GM12878 (cell line): ENCODE measurements at regions not wholly inside any gene's neighbourhood (a gene's known extent, or its start where the extent isn't known, plus 50 kb on each side); places are given as distances from the start of the nearest gene placed in this dataset.

Experiments
- ATAC-seq: fragments of 200-7000 bp; cut with Tn5 transposase; 3 replicates; pipeline ENCODE4 v1.9.1; 2020; ENCODE audit warnings: mild to moderate bottlenecking, moderate library complexity
- BruUV-seq: library from RNA; stranded (reverse); fragments of 400-500 nt; replicated peaks from 2 replicates; lab custom pipeline; 2021; lab: Mats Ljungman, UMichigan
- CTCF ChIA-PET: fragments of 300-600 bp; sonication (Branson Sonifier 250); formaldehyde crosslinking; extraction: SDS; loops from one replicate; lab custom pipeline; 2021; ENCODE audit warnings: inconsistent platforms; lab: Yijun Ruan, JAX
- POLR2A ChIA-PET: fragments of 350-600 bp; formaldehyde crosslinking; extraction: SDS; loops from one replicate; lab custom pipeline; 2021; ENCODE audit warnings: inconsistent platforms; lab: Charles Lee
- RAD21 ChIA-PET: fragments of 300-600 bp; sonication (Branson Sonifier 250); formaldehyde crosslinking; loops from one replicate; lab custom pipeline; 2023; ENCODE audit warnings: antibody characterized with exemption; ENCODE audit not compliant: unreplicated experiment; lab: Charles Lee
- SMC1A ChIA-PET: fragments of 300-600 bp; sonication (Branson Sonifier 250); formaldehyde crosslinking; loops from one replicate; lab custom pipeline; 2023; ENCODE audit not compliant: unreplicated experiment, uncharacterized antibody; lab: Charles Lee
- DNase-seq: peaks from one replicate; pipeline ENCODE4 v3.0.0-alpha.2; 2011; ENCODE audit warnings: low read depth, low spot score
- FAIRE-seq: peaks from 3 replicates; lab custom pipeline; 2011; peaks lifted over from hg19 to GRCh38; lab: Jason Lieb, UNC
- H2AFZ ChIP-seq: 2 replicates; pipeline ENCODE4 v1.6.0; 2011; ENCODE audit warnings: low read depth, low read length, control low read depth; ENCODE audit not compliant: control insufficient read depth
- H3K27ac ChIP-seq: 2 replicates; pipeline ENCODE4 v1.5.1; 2011; ENCODE audit warnings: control low read depth; ENCODE audit not compliant: control insufficient read depth, insufficient read depth
- H3K27me3 ChIP-seq, 2 experiments: replicated peaks in 1 of 2; 2 replicates each; pipeline versions ENCODE4 v1.6.0 to v1.6.1; 2011; ENCODE audit warnings: low read length in 1 of 2; ENCODE audit not compliant: control insufficient read depth in 2 of 2, insufficient read depth in 2 of 2
- H3K36me3 ChIP-seq, 2 experiments: 2 replicates each; pipeline ENCODE4 v1.5.1; 2011; ENCODE audit warnings: low read length in 1 of 2; ENCODE audit not compliant: control insufficient read depth in 2 of 2, insufficient read depth in 2 of 2
- H3K4me1 ChIP-seq: 2 replicates; pipeline ENCODE4 v1.6.1; 2011; ENCODE audit warnings: mild to moderate bottlenecking, low read length, moderate library complexity, mixed read lengths; ENCODE audit not compliant: control insufficient read depth, insufficient read depth
- H3K4me2 ChIP-seq: 2 replicates; pipeline ENCODE4 v1.6.0; 2011; ENCODE audit warnings: control low read depth; ENCODE audit not compliant: control insufficient read depth, insufficient read depth
- H3K4me3 ChIP-seq: fragments of 200-600 bp; sonication (generic); 2 replicates; pipeline ENCODE4 v1.5.1; 2016
- H3K79me2 ChIP-seq: 2 replicates; pipeline ENCODE4 v1.6.0; 2011; ENCODE audit warnings: low read length; ENCODE audit not compliant: control insufficient read depth, insufficient read depth
- H3K9ac ChIP-seq: 2 replicates; pipeline ENCODE4 v1.8.0; 2011; ENCODE audit warnings: low read length, control low read depth, mixed read lengths; ENCODE audit not compliant: control insufficient read depth, insufficient read depth
- H3K9me3 ChIP-seq: replicated peaks from 3 replicates; pipeline ENCODE4 v1.5.1; 2011; ENCODE audit warnings: mild to moderate bottlenecking, low read length; ENCODE audit not compliant: control insufficient read depth, insufficient read depth
- H4K20me1 ChIP-seq: 2 replicates; pipeline ENCODE4 v1.6.0; 2011; ENCODE audit not compliant: control insufficient read depth, insufficient read depth
- BCL3 ChIP-seq: IDR thresholded peaks from 2 replicates; pipeline ENCODE4 v1.6.1; 2011; ENCODE audit warnings: borderline replicate concordance, low read depth, mild to moderate bottlenecking, moderate library complexity, low read length; ENCODE audit not compliant: insufficient read depth, poor library complexity, severe bottlenecking
- E4F1 ChIP-seq: fragments of 450-650 bp; IDR thresholded peaks from 2 replicates; pipeline ENCODE4 v1.6.1; 2018; ENCODE audit warnings: borderline replicate concordance, mild to moderate bottlenecking; ENCODE audit not compliant: partially characterized antibody
- HCFC1 ChIP-seq: fragments of 150-350 bp; IDR thresholded peaks from 2 replicates; pipeline ENCODE4 v1.6.1; 2014; ENCODE audit warnings: low read length
- JUNB ChIP-seq: IDR thresholded peaks from 2 replicates; pipeline ENCODE4 v1.6.1; 2016; ENCODE audit warnings: antibody characterized with exemption, mild to moderate bottlenecking
- KAT2A ChIP-seq: conservative IDR thresholded peaks from 2 replicates; pipeline ENCODE4 v1.6.1; 2011; ENCODE audit warnings: low read depth, low read length; ENCODE audit not compliant: control insufficient read depth
- LARP7 ChIP-seq: fragments of 450-650 bp; IDR thresholded peaks from 2 replicates; pipeline ENCODE4 v1.6.1; 2017; ENCODE audit warnings: mild to moderate bottlenecking
- SREBF2 ChIP-seq: IDR thresholded peaks from 2 replicates; pipeline ENCODE4 v1.6.1; 2012; ENCODE audit warnings: mild to moderate bottlenecking, low read length
- YBX1 ChIP-seq: fragments of 450-650 bp; IDR thresholded peaks from 2 replicates; pipeline ENCODE4 v1.6.1; 2016; ENCODE audit warnings: antibody characterized with exemption
- ZNF217 ChIP-seq: fragments of 450-650 bp; IDR thresholded peaks from 2 replicates; pipeline ENCODE4 v1.6.1; 2017; ENCODE audit warnings: antibody characterized with exemption, mild to moderate bottlenecking
- ZNF24 ChIP-seq: fragments of 450-650 bp; IDR thresholded peaks from 2 replicates; pipeline ENCODE4 v1.6.1; 2017; ENCODE audit warnings: antibody characterized with exemption, mild to moderate bottlenecking
- WGBS: methylation state at CpG from one replicate; pipeline ENCODE4 v1.1.6; 2016; ENCODE audit warnings: low lambda C conversion rate; ENCODE audit not compliant: insufficient replicate concordance, insufficient coverage; ENCODE audit errors: missing lambda C conversion rate; 5-methylcytosine and 5-hydroxymethylcytosine counted together
- in situ Hi-C: fragments of 300-500 bp; cut with MboI; formaldehyde crosslinking; loops from 9 replicates; pipeline ENCODE4 v1.14.3; 2018; ENCODE audit warnings: mixed read lengths
- intact Hi-C: fragments of 100-400 bp; cut with micrococcal nuclease; formaldehyde crosslinking; loops from one replicate; pipeline ENCODE4 v1.14.2; 2022; ENCODE audit not compliant: unreplicated experiment

- in situ Hi-C loops = no loop called here
- H3K9ac ChIP-seq = no peak overlapping the region
- intact Hi-C loops = no loop called here
- 7% methylated on average over 1 of the region's 1 CpG for WGBS
- ATAC-seq (no peak), FAIRE-seq (no peak), DNase-seq (no peak)
- no peak overlapping the region for H3K4me2 ChIP-seq
- H3K36me3 ChIP-seq = no peaks in the 10 kb centered on the region
- no peak for TF ChIP-seq YBX1
- TF ChIP-seq JUNB = no peak
- no peak for TF ChIP-seq KAT2A
- no peak for TF ChIP-seq ZNF217
- no peak for TF ChIP-seq BCL3
- no peak for TF ChIP-seq SREBF2
- no peak for TF ChIP-seq HCFC1
- no peak for TF ChIP-seq LARP7
- no peak for TF ChIP-seq E4F1
- no peak for TF ChIP-seq ZNF24
- CTCF ChIA-PET = interaction anchor here (1.1 kb wide), 1 partner anchor 292 kb away, joined by 3 read pairs; no protein-coding TSS in a partner anchor
- H3K79me2 ChIP-seq = no peaks in the 10 kb centered on the region
- no peak overlapping the region for H3K4me3 ChIP-seq
- no TSS peak for BruUV-seq
- peaks cover 4% of the 10 kb centered on the region; the same call in 2 of the 3 replicates for H3K9me3 ChIP-seq
- SMC1A ChIA-PET = no interaction called here
- POLR2A ChIA-PET = no interaction called here
- no peaks in the 10 kb centered on the region for H3K4me1 ChIP-seq
- H3K27me3 ChIP-seq = no peaks in the 10 kb centered on the region
- H4K20me1 ChIP-seq = no peaks in the 10 kb centered on the region
- no peak overlapping the region for H2AFZ ChIP-seq
- RAD21 ChIA-PET = no interaction called here
- no peak overlapping the region for H3K27ac ChIP-seq
Observed at GRCh38 chr5:97570242-97570641, 387.2 kb upstream of the RIOK2 start.
